GM12874 (cell line): ENCODE measurements at regions not wholly inside any gene's neighbourhood (a gene's known extent, or its start where the extent isn't known, plus 50 kb on each side); places are given as distances from the start of the nearest gene placed in this dataset.

ENCODE experiments used
- CTCF ChIP-seq: IDR thresholded peaks from 2 replicates; pipeline ENCODE4 v1.5.1; 2011; ENCODE audit warnings: low read depth, mild to moderate bottlenecking, control low read depth, low read length, moderate library complexity; ENCODE audit not compliant: insufficient read depth

GRCh38 chr6:169904051-169904922, 152.9 kb downstream of the ERMARD start:
- no peak for TF ChIP-seq CTCF

GRCh38 chr6:169903122-169903521, 151.7 kb downstream of the ERMARD start:
- TF ChIP-seq CTCF = no peak

- TF ChIP-seq CTCF = no peak
Observed at GRCh38 chr6:169902604-169903003, 151.2 kb downstream of the ERMARD start.

GRCh38 chr6:169902070-169902469, 150.6 kb downstream of the ERMARD start:
- TF ChIP-seq CTCF = no peak

GRCh38 chr6:169899481-169900145, 148.2 kb downstream of the ERMARD start:
- no peak for TF ChIP-seq CTCF

- no peak for TF ChIP-seq CTCF
Observed at GRCh38 chr6:169898788-169899480, 147.5 kb downstream of the ERMARD start.
